NCI-H345 (cell line): ENCODE measurements at regions not wholly inside any gene's neighbourhood (a gene's known extent, or its start where the extent isn't known, plus 50 kb on each side); places are given as distances from the start of the nearest gene placed in this dataset.

Experiments used
- DNase-seq: peaks from one replicate; lab custom pipeline; 2025; lab: John Stamatoyannopoulos, UW

- DNase-seq, result peak; percentile 83
Observed at GRCh38 chr3:178059119-178059518, 477.1 kb upstream of the KCNMB2 start.

GRCh38 chr3:178059836-178060235 lies 476.4 kb upstream of the KCNMB2 start:
- no peak for DNase-seq

- DNase-seq, result no peak
Observed at GRCh38 chr3:178060407-178060806, 475.8 kb upstream of the KCNMB2 start.

GRCh38 chr3:178062126-178062525 lies 474.1 kb upstream of the KCNMB2 start:
- no peak for DNase-seq

GRCh38 chr3:178063461-178063860 lies 472.8 kb upstream of the KCNMB2 start:
- no peak for DNase-seq

- DNase-seq, result no peak
Observed at GRCh38 chr3:178067721-178068120, 468.5 kb upstream of the KCNMB2 start.

GRCh38 chr3:178072391-178073305 lies 463.6 kb upstream of the KCNMB2 start:
- peak; percentile 39 for DNase-seq

GRCh38 chr3:178073366-178073765 lies 462.9 kb upstream of the KCNMB2 start:
- no peak for DNase-seq

- DNase-seq, result no peak
Observed at GRCh38 chr3:178075344-178075743, 460.9 kb upstream of the KCNMB2 start.

- DNase-seq, result no peak
Observed at GRCh38 chr3:178078953-178079352, 457.3 kb upstream of the KCNMB2 start.

- no peak for DNase-seq
Observed at GRCh38 chr3:178079966-178080365, 456.3 kb upstream of the KCNMB2 start.

GRCh38 chr3:178082326-178082906 lies 453.8 kb upstream of the KCNMB2 start:
- no peak for DNase-seq

GRCh38 chr3:178083906-178084866 lies 452.1 kb upstream of the KCNMB2 start:
- DNase-seq, result peak; percentile 69

GRCh38 chr3:178084938-178085816 lies 451.1 kb upstream of the KCNMB2 start:
- peak; percentile 98 for DNase-seq

GRCh38 chr3:178085817-178086123 lies 450.5 kb upstream of the KCNMB2 start:
- no peak for DNase-seq

- peak; percentile 36 for DNase-seq
Observed at GRCh38 chr3:178086144-178086825, 450.0 kb upstream of the KCNMB2 start.

GRCh38 chr3:178087376-178087775 lies 448.9 kb upstream of the KCNMB2 start:
- no peak for DNase-seq

- DNase-seq, result peak; percentile 69
Observed at GRCh38 chr3:178088963-178089362, 447.3 kb upstream of the KCNMB2 start.

GRCh38 chr3:178090899-178091298 lies 445.3 kb upstream of the KCNMB2 start:
- no peak for DNase-seq

GRCh38 chr3:178095522-178095921 lies 440.7 kb upstream of the KCNMB2 start:
- no peak for DNase-seq

- no peak for DNase-seq
Observed at GRCh38 chr3:178096955-178097354, 439.3 kb upstream of the KCNMB2 start.
